HCT116 (cell line): ENCODE measurements at regions not wholly inside any gene's neighbourhood (a gene's known extent, or its start where the extent isn't known, plus 50 kb on each side); places are given as distances from the start of the nearest gene placed in this dataset.

ENCODE experiments used
- ATAC-seq: fragments of 200-7000 bp; cut with Tn5 transposase; 2 replicates; pipeline ENCODE4 v1.9.1; 2020; ENCODE audit warnings: mild to moderate bottlenecking, moderate library complexity
- BruUV-seq: library from RNA; stranded (reverse); fragments of 400-500 nt; replicated peaks from 2 replicates; lab custom pipeline; 2021; lab: Mats Ljungman, UMichigan
- CTCF ChIA-PET: fragments of 300-600 bp; sonication (Branson Sonifier 250); formaldehyde crosslinking; loops from one replicate; lab custom pipeline; 2021; ENCODE audit warnings: antibody characterized with exemption; lab: Charles Lee
- POLR2A ChIA-PET: fragments of 300-600, 350-600 bp; sonication (Branson Sonifier 250); formaldehyde crosslinking; loops from one replicate; lab custom pipeline; 2021; ENCODE audit warnings: antibody characterized with exemption; lab: Charles Lee
- RAD21 ChIA-PET, 2 experiments: fragments of 300-600 bp; sonication (Branson Sonifier 250); formaldehyde crosslinking; loops; one replicate each; lab custom pipeline; 2023; ENCODE audit warnings: low total read pairs in 2 of 2; ENCODE audit not compliant: uncharacterized antibody in 2 of 2, unreplicated experiment in 2 of 2, low non-redundant PET in 1 of 2; lab: Charles Lee
- DNase-seq: peaks from one replicate; pipeline ENCODE4 v3.0.0-alpha.2; 2010; ENCODE audit warnings: low read depth, low spot score
- H2AFZ ChIP-seq: fragments of 200-600 bp; shearing (Covaris generic), sonication (generic); 2 replicates; pipeline ENCODE4 v1.6.1; 2017; ENCODE audit warnings: low read depth, mixed run types, mixed read lengths, antibody characterized with exemption, low read length; ENCODE audit not compliant: poor library complexity, severe bottlenecking
- H3K27ac ChIP-seq: 2 replicates; pipeline ENCODE4 v1.5.1; 2012; ENCODE audit warnings: low read depth, low read length
- H3K27me3 ChIP-seq: fragments of 200-600 bp; sonication (generic); 2 replicates; pipeline ENCODE4 v1.6.1; 2016; ENCODE audit warnings: mixed run types, low read length, mixed read lengths; ENCODE audit not compliant: insufficient read depth
- H3K36me3 ChIP-seq, 2 experiments: fragments of 200-500 bp in 1 of 2; fragments of 200-600 bp in 1 of 2; sonication (Bioruptor generic) in 1 of 2; sonication (generic) in 1 of 2; 2 replicates each; pipeline versions ENCODE4 v1.5.1 to v1.6.1; 2014 to 2016; ENCODE audit warnings: low read length in 2 of 2, inconsistent platforms in 1 of 2, mixed read lengths in 1 of 2, mixed run types in 1 of 2; ENCODE audit not compliant: insufficient read depth in 2 of 2, control insufficient read depth in 1 of 2
- H3K4me1 ChIP-seq, 2 experiments: fragments of 200-600 bp in 1 of 2; sonication (generic) in 1 of 2; 2 replicates each; pipeline versions ENCODE4 v1.5.1 to v1.6.1; 2012 to 2017; ENCODE audit warnings: low read length in 2 of 2, inconsistent platforms in 1 of 2, mild to moderate bottlenecking in 1 of 2, mixed read lengths in 1 of 2, mixed run types in 1 of 2, moderate library complexity in 1 of 2; ENCODE audit not compliant: insufficient read depth in 2 of 2, control insufficient read depth in 1 of 2
- H3K4me2 ChIP-seq: fragments of 200-600 bp; sonication (generic); 2 replicates; pipeline ENCODE4 v1.6.1; 2017; ENCODE audit warnings: mixed run types, low read length, mixed read lengths
- H3K4me3 ChIP-seq, 2 experiments: fragments of 200-600 bp in 1 of 2; sonication (generic) in 1 of 2; replicated peaks in 1 of 2; 2 replicates each; pipeline ENCODE4 v1.5.1; 2011 to 2016; ENCODE audit warnings: low read length in 2 of 2, control low read depth in 1 of 2, low read depth in 1 of 2, mild to moderate bottlenecking in 1 of 2, mixed read lengths in 1 of 2, mixed run types in 1 of 2
- H3K79me2 ChIP-seq: fragments of 200-600 bp; sonication (generic); 2 replicates; pipeline ENCODE4 v1.6.1; 2017; ENCODE audit warnings: mild to moderate bottlenecking, mixed run types, low read length, moderate library complexity, mixed read lengths; ENCODE audit not compliant: insufficient read depth
- H3K9ac ChIP-seq: fragments of 200-600 bp; sonication (generic); 2 replicates; pipeline ENCODE4 v1.6.1; 2016; ENCODE audit warnings: low read length, mixed read lengths
- H3K9me2 ChIP-seq: fragments of 200-600 bp; sonication (generic), shearing (Covaris generic); 2 replicates; pipeline ENCODE4 v1.6.1; 2017; ENCODE audit warnings: mixed run types, mild to moderate bottlenecking, moderate library complexity; ENCODE audit not compliant: insufficient read depth
- H3K9me3 ChIP-seq, 2 experiments: fragments of 200-500 bp in 1 of 2; fragments of 200-600 bp in 1 of 2; sonication (Bioruptor generic) in 1 of 2; sonication (generic) in 1 of 2; 2 replicates each; pipeline ENCODE4 v1.6.1; 2014 to 2017; ENCODE audit warnings: low read length in 2 of 2, mixed read lengths in 2 of 2, inconsistent platforms in 1 of 2, low read depth in 1 of 2, mild to moderate bottlenecking in 1 of 2, mixed run types in 1 of 2, moderate library complexity in 1 of 2; ENCODE audit not compliant: control insufficient read depth in 1 of 2, insufficient read depth in 1 of 2
- H4K20me1 ChIP-seq: fragments of 200-600 bp; sonication (generic), shearing (Covaris generic); 2 replicates; pipeline ENCODE4 v1.6.1; 2017; ENCODE audit warnings: mixed run types, mild to moderate bottlenecking, moderate library complexity; ENCODE audit not compliant: insufficient read depth
- CBX3 ChIP-seq: IDR thresholded peaks from 2 replicates; pipeline ENCODE4 v1.6.1; 2012; ENCODE audit warnings: low read depth
- JUND ChIP-seq: IDR thresholded peaks from 2 replicates; pipeline ENCODE4 v1.6.1; 2012
- RAD21 ChIP-seq: IDR thresholded peaks from 2 replicates; pipeline ENCODE4 v1.6.1; 2012; ENCODE audit warnings: low read depth, mild to moderate bottlenecking
- SIN3A ChIP-seq: IDR thresholded peaks from 2 replicates; pipeline ENCODE4 v1.6.1; 2012; ENCODE audit warnings: low read depth
- YY1 ChIP-seq: IDR thresholded peaks from 2 replicates; pipeline ENCODE4 v1.6.1; 2011; ENCODE audit warnings: low read length, low read depth, moderate library complexity, mild to moderate bottlenecking; ENCODE audit not compliant: insufficient replicate concordance; ENCODE audit errors: extremely low read depth
- ZNF274 ChIP-seq: fragments of 200-500 bp; sonication (Bioruptor generic); IDR thresholded peaks from 2 replicates; pipeline ENCODE4 v1.6.1; 2014; ENCODE audit warnings: mild to moderate bottlenecking, low read depth, low read length, inconsistent platforms
- intact Hi-C: fragments of 100-400 bp; cut with micrococcal nuclease; formaldehyde crosslinking; loops from 2 replicates; pipeline ENCODE4 v1.10.0; 2022
- TF ChIP-seq, protein P1 (sequence below), 3 experiments: fragments of 200-600 bp in 1 of 3; sonication (generic) in 1 of 3; IDR thresholded peaks in 2 of 3; conservative IDR thresholded peaks in 1 of 3; 2 replicates each; pipeline ENCODE4 v1.5.1; 2012 to 2017; ENCODE audit warnings: low read depth in 2 of 3, low read length in 2 of 3, antibody characterized with exemption in 1 of 3, borderline replicate concordance in 1 of 3, control low read depth in 1 of 3, mild to moderate bottlenecking in 1 of 3, mixed read lengths in 1 of 3, mixed run types in 1 of 3, moderate library complexity in 1 of 3; ENCODE audit not compliant: insufficient read depth in 1 of 3
- TF ChIP-seq, protein P2 (sequence below): IDR thresholded peaks from 2 replicates; pipeline ENCODE4 v1.6.1; 2012; ENCODE audit warnings: low read depth
- TF ChIP-seq, protein P3 (sequence below): IDR thresholded peaks from 2 replicates; pipeline ENCODE4 v1.6.1; 2012

DNA sequence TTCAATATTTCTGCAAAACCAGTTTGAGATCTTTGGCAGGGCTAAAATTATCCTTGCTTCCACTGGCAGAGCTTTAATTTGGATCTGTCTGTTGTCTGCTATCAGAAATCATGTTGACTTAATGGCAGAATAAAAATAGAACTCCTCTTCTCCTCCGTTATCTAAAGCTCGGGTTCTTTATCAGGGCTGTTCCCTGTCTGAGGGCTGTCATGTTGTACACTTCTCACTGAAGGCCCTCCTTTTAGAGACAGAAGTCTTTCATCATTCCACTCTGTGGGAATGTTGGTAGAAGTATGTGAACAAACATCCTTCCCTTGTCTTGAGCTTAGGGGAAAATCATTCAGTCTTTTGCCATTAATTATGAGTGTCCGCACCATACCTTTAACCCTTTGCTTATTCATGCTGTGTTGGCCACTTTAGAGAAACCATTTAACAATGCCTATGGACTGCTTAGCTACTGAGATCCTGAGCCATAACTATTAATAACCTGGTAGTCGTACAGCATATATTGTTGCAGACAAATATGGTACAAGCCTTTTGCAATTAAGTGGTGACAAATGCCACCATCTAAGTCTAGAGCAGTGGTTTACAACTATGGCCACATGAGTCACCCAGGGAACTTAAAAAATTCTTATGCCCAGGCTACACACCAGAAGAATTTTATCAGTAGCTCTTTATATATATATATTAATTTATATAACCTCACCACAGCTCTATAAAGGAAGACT lies 226.0 kb upstream of the TPM1 start:
- Histone ChIP-seq H4K20me1 (no peaks in the 10 kb centered on the region), H3K27me3 (no peaks in the 10 kb centered on the region; the same call in 1 of the 2 replicates), H3K79me2 (no peaks in the 10 kb centered on the region), H3K4me3 (no peak overlapping the region), H3K9me2 (no peaks in the 10 kb centered on the region), H3K4me2 (no peak overlapping the region), H3K9ac (no peak overlapping the region), H2AFZ (no peak overlapping the region), H3K36me3 (no peaks in the 10 kb centered on the region), H3K27ac (no peak overlapping the region), H3K9me3 (no peaks in the 10 kb centered on the region), H3K4me1 (peaks cover 5 to 8% of the 10 kb centered on the region in 2 experiments)
- no peak for DNase-seq
- CTCF ChIA-PET: no interaction called here
- TF ChIP-seq CBX3 (no peak), YY1 (no peak)
- BruUV-seq: no TSS peak
- intact Hi-C loops: no loop called here
- ATAC-seq: no peak
- RAD21 ChIA-PET: no interaction called here
- POLR2A ChIA-PET: no interaction called here

DNA sequence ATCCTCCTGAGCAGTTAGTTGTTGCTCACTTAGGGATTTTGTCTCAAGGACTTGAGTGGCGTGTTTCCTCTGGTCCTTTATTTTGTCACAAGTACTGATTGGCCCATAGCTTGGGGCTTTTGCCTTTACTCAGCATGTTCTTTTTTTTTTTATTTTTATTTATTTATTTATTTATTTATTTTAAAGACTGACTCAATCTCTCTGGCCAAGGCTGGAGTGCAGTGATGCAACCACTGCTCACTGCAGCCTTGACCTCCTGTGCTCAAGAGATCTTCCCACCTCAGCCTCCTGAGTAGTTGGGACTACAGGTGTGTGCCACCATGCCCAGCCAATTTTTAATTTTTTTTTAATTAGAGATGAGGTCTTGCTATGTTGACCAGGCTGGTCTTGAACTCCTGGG lies 223.9 kb upstream of the TPM1 start:
- no peak overlapping the region for H2AFZ ChIP-seq
- H3K79me2 ChIP-seq: no peaks in the 10 kb centered on the region
- RAD21 ChIA-PET: no interaction called here
- H3K27me3 ChIP-seq: no peaks in the 10 kb centered on the region; the same call in 1 of the 2 replicates
- no TSS peak for BruUV-seq
- H3K4me1 ChIP-seq: no peaks in the 10 kb centered on the region
- TF ChIP-seq ZNF274 (no peak), JUND (no peak), YY1 (no peak), SIN3A (no peak), RAD21 (no peak)
- TF ChIP-seq, protein P1, sequence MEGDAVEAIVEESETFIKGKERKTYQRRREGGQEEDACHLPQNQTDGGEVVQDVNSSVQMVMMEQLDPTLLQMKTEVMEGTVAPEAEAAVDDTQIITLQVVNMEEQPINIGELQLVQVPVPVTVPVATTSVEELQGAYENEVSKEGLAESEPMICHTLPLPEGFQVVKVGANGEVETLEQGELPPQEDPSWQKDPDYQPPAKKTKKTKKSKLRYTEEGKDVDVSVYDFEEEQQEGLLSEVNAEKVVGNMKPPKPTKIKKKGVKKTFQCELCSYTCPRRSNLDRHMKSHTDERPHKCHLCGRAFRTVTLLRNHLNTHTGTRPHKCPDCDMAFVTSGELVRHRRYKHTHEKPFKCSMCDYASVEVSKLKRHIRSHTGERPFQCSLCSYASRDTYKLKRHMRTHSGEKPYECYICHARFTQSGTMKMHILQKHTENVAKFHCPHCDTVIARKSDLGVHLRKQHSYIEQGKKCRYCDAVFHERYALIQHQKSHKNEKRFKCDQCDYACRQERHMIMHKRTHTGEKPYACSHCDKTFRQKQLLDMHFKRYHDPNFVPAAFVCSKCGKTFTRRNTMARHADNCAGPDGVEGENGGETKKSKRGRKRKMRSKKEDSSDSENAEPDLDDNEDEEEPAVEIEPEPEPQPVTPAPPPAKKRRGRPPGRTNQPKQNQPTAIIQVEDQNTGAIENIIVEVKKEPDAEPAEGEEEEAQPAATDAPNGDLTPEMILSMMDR (IDR thresholded peaks at IDR 0.05 in 2 of 3, conservative IDR thresholded peaks at IDR 0.05 in 1 of 3; ENCODE audit: borderline replicate concordance in 1 of 3, insufficient read depth in 1 of 3, low read depth in 2 of 3, low read length in 2 of 3): no peak
- TF ChIP-seq, protein P2, sequence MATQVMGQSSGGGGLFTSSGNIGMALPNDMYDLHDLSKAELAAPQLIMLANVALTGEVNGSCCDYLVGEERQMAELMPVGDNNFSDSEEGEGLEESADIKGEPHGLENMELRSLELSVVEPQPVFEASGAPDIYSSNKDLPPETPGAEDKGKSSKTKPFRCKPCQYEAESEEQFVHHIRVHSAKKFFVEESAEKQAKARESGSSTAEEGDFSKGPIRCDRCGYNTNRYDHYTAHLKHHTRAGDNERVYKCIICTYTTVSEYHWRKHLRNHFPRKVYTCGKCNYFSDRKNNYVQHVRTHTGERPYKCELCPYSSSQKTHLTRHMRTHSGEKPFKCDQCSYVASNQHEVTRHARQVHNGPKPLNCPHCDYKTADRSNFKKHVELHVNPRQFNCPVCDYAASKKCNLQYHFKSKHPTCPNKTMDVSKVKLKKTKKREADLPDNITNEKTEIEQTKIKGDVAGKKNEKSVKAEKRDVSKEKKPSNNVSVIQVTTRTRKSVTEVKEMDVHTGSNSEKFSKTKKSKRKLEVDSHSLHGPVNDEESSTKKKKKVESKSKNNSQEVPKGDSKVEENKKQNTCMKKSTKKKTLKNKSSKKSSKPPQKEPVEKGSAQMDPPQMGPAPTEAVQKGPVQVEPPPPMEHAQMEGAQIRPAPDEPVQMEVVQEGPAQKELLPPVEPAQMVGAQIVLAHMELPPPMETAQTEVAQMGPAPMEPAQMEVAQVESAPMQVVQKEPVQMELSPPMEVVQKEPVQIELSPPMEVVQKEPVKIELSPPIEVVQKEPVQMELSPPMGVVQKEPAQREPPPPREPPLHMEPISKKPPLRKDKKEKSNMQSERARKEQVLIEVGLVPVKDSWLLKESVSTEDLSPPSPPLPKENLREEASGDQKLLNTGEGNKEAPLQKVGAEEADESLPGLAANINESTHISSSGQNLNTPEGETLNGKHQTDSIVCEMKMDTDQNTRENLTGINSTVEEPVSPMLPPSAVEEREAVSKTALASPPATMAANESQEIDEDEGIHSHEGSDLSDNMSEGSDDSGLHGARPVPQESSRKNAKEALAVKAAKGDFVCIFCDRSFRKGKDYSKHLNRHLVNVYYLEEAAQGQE: no peak
- TF ChIP-seq, protein P3, sequence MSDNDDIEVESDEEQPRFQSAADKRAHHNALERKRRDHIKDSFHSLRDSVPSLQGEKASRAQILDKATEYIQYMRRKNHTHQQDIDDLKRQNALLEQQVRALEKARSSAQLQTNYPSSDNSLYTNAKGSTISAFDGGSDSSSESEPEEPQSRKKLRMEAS: no peak
- DNase-seq (no peak), ATAC-seq (no peak)
- no peaks in the 10 kb centered on the region for H3K9me2 ChIP-seq
- H4K20me1 ChIP-seq: no peaks in the 10 kb centered on the region
- POLR2A ChIA-PET: no interaction called here
- no peak overlapping the region for H3K4me2 ChIP-seq
- no peaks in the 10 kb centered on the region for H3K9me3 ChIP-seq
- intact Hi-C loops: no loop called here
- no peak overlapping the region for H3K27ac ChIP-seq
- CTCF ChIA-PET: interaction anchor here (0.6 kb wide), 1 partner anchor 77 kb away, joined by 3 read pairs; no protein-coding TSS in a partner anchor
- H3K4me3 ChIP-seq: no peak overlapping the region
- H3K36me3 ChIP-seq: no peaks in the 10 kb centered on the region
- no peak overlapping the region for H3K9ac ChIP-seq
